CD4-positive, CD25-positive, alpha-beta regulatory T cell (primary cell): ENCODE measurements at regions not wholly inside any gene's neighbourhood (a gene's known extent, or its start where the extent isn't known, plus 50 kb on each side); places are given as distances from the start of the nearest gene placed in this dataset.

Experiments used
- ATAC-seq, 2 donors: fragments of 150-1000 bp; cut with Tn5 transposase; one replicate each; pipeline ENCODE4 v1.10.0; 2021; ENCODE audit warnings: low read depth in 2 of 2, moderate number of reproducible peaks in 2 of 2, moderate library complexity in 1 of 2
- DNase-seq, 3 donors: peaks; one replicate each; pipeline versions ENCODE4 v3.0.0 to v3.0.0-alpha.2; 2012 to 2022; ENCODE audit warnings: mixed read lengths in 1 of 3
- H3K27ac ChIP-seq: one replicate; pipeline ENCODE4 v1.7.0; 2013; ENCODE audit warnings: mild to moderate bottlenecking, low read length; ENCODE audit not compliant: insufficient read depth, poor library complexity, severe bottlenecking
- H3K27me3 ChIP-seq: one replicate; pipeline ENCODE4 v1.7.0; 2013; ENCODE audit warnings: low read length; ENCODE audit not compliant: control insufficient read depth, insufficient read depth
- H3K36me3 ChIP-seq: one replicate; pipeline ENCODE4 v1.7.0; 2013; ENCODE audit warnings: mild to moderate bottlenecking, low read length, moderate library complexity; ENCODE audit not compliant: control insufficient read depth, insufficient read depth
- H3K4me1 ChIP-seq: 2 replicates; pipeline ENCODE4 v1.7.0; 2013; ENCODE audit warnings: mild to moderate bottlenecking, low read length; ENCODE audit not compliant: insufficient read depth, control insufficient read depth, poor library complexity, severe bottlenecking
- H3K4me3 ChIP-seq: one replicate; pipeline ENCODE4 v1.7.0; 2013; ENCODE audit warnings: low read depth, mild to moderate bottlenecking, low read length, moderate library complexity
- H3K9me3 ChIP-seq, 2 experiments: 1 replicate in 1 of 2; 2 replicates in 1 of 2; pipeline ENCODE4 v1.7.0; 2013; ENCODE audit warnings: low read length in 2 of 2, mild to moderate bottlenecking in 1 of 2, moderate library complexity in 1 of 2; ENCODE audit not compliant: control insufficient read depth in 2 of 2
- H3K27ac Mint-ChIP-seq, 3 donors: one replicate each; pipeline ENCODE4 v1.8.0; 2020 to 2022; ENCODE audit warnings: mild to moderate bottlenecking in 3 of 3, mixed read lengths in 3 of 3, moderate library complexity in 2 of 3
- H3K27me3 Mint-ChIP-seq: one replicate; pipeline ENCODE4 v1.8.0; 2022; ENCODE audit warnings: mild to moderate bottlenecking, mixed read lengths
- H3K36me3 Mint-ChIP-seq: one replicate; pipeline ENCODE4 v1.8.0; 2020; ENCODE audit warnings: mixed read lengths
- H3K4me1 Mint-ChIP-seq, 4 donors: one replicate each; pipeline ENCODE4 v1.8.0; 2020 to 2022; ENCODE audit warnings: mixed read lengths in 4 of 4, mild to moderate bottlenecking in 1 of 4
- H3K4me3 Mint-ChIP-seq, 4 donors: one replicate each; pipeline ENCODE4 v1.8.0; 2020 to 2022; ENCODE audit warnings: mild to moderate bottlenecking in 4 of 4, mixed read lengths in 4 of 4, moderate library complexity in 3 of 4
- H3K9me3 Mint-ChIP-seq, 7 donors: one replicate each; pipeline ENCODE4 v1.8.0; 2020 to 2022; ENCODE audit warnings: mixed read lengths in 7 of 7, mild to moderate bottlenecking in 3 of 7, moderate library complexity in 2 of 7

GRCh38 chr10:83037653-83038052 lies 1101.7 kb upstream of the GHITM start:
- ATAC-seq (no peak), DNase-seq (no peak)
- no peak overlapping the region for H3K4me3 Mint-ChIP-seq
- Histone ChIP-seq H3K4me3 (no peak overlapping the region), H3K4me1 (no peaks in the 10 kb centered on the region), H3K36me3 (no peaks in the 10 kb centered on the region), H3K27ac (no peak overlapping the region), H3K9me3 (peaks cover 0 to 3% of the 10 kb centered on the region in 2 experiments), H3K27me3 (no peaks in the 10 kb centered on the region)
- no peaks in the 10 kb centered on the region for H3K27me3 Mint-ChIP-seq
- H3K4me1 Mint-ChIP-seq: no peaks in the 10 kb centered on the region
- no peaks in the 10 kb centered on the region for H3K36me3 Mint-ChIP-seq
- H3K9me3 Mint-ChIP-seq: peaks cover 0 to 7% (median 4%) of the 10 kb centered on the region in 7 donors
- no peak overlapping the region for H3K27ac Mint-ChIP-seq

- H3K27ac ChIP-seq: no peak overlapping the region
- peaks cover 0 to 7% (median 4%) of the 10 kb centered on the region in 7 donors for H3K9me3 Mint-ChIP-seq
- H3K4me3 ChIP-seq: no peak overlapping the region
- H3K4me1 ChIP-seq: no peaks in the 10 kb centered on the region
- peaks cover 0 to 3% of the 10 kb centered on the region in 2 experiments for H3K9me3 ChIP-seq
- H3K27me3 ChIP-seq: no peaks in the 10 kb centered on the region
- ATAC-seq (no peak), DNase-seq (no peak)
- no peak overlapping the region for H3K27ac Mint-ChIP-seq
- no peak overlapping the region for H3K4me3 Mint-ChIP-seq
- no peaks in the 10 kb centered on the region for H3K4me1 Mint-ChIP-seq
- H3K36me3 ChIP-seq: no peaks in the 10 kb centered on the region
- H3K27me3 Mint-ChIP-seq: no peaks in the 10 kb centered on the region
- no peaks in the 10 kb centered on the region for H3K36me3 Mint-ChIP-seq
Observed at GRCh38 chr10:83038631-83039030, 1100.7 kb upstream of the GHITM start.

GRCh38 chr10:83045731-83046130 lies 1093.6 kb upstream of the GHITM start:
- H3K36me3 ChIP-seq: no peaks in the 10 kb centered on the region
- H3K27ac ChIP-seq: no peak overlapping the region
- DNase-seq: no peak
- Mint-ChIP-seq H3K4me1 (no peaks in the 10 kb centered on the region), H3K4me3 (no peak overlapping the region), H3K9me3 (peaks cover 0 to 9% (median 3%) of the 10 kb centered on the region in 7 donors), H3K36me3 (no peaks in the 10 kb centered on the region), H3K27me3 (no peaks in the 10 kb centered on the region), H3K27ac (no peak overlapping the region)
- no peak for ATAC-seq
- H3K9me3 ChIP-seq: peaks cover 0 to 3% of the 10 kb centered on the region in 2 experiments
- no peaks in the 10 kb centered on the region for H3K27me3 ChIP-seq
- no peaks in the 10 kb centered on the region for H3K4me1 ChIP-seq
- no peak overlapping the region for H3K4me3 ChIP-seq

- Mint-ChIP-seq H3K27ac (no peak overlapping the region), H3K4me1 (no peaks in the 10 kb centered on the region), H3K4me3 (no peak overlapping the region), H3K9me3 (peaks cover 0 to 9% (median 3%) of the 10 kb centered on the region in 7 donors), H3K27me3 (no peaks in the 10 kb centered on the region), H3K36me3 (no peaks in the 10 kb centered on the region)
- Histone ChIP-seq H3K9me3 (peaks cover 0 to 3% of the 10 kb centered on the region in 2 experiments), H3K4me1 (no peaks in the 10 kb centered on the region), H3K36me3 (no peaks in the 10 kb centered on the region), H3K27ac (no peak overlapping the region), H3K4me3 (no peak overlapping the region), H3K27me3 (no peaks in the 10 kb centered on the region)
- ATAC-seq (no peak), DNase-seq (no peak)
Observed at GRCh38 chr10:83050815-83051214, 1088.5 kb upstream of the GHITM start.

- Mint-ChIP-seq H3K4me3 (no peak overlapping the region), H3K4me1 (no peaks in the 10 kb centered on the region), H3K36me3 (no peaks in the 10 kb centered on the region), H3K9me3 (peaks cover 0 to 10% (median 5%) of the 10 kb centered on the region in 7 donors), H3K27ac (no peak overlapping the region), H3K27me3 (no peaks in the 10 kb centered on the region)
- H3K4me3 ChIP-seq: no peak overlapping the region
- no peak for DNase-seq
- H3K9me3 ChIP-seq: peaks cover 0 to 5% of the 10 kb centered on the region in 2 experiments
- no peak for ATAC-seq
- H3K27me3 ChIP-seq: no peaks in the 10 kb centered on the region
- no peak overlapping the region for H3K27ac ChIP-seq
- no peaks in the 10 kb centered on the region for H3K36me3 ChIP-seq
- H3K4me1 ChIP-seq: no peaks in the 10 kb centered on the region
Observed at GRCh38 chr10:83062871-83063270, 1076.4 kb upstream of the GHITM start.

GRCh38 chr10:83073472-83073871 lies 1065.8 kb upstream of the GHITM start:
- Histone ChIP-seq H3K4me1 (no peaks in the 10 kb centered on the region), H3K27me3 (no peaks in the 10 kb centered on the region), H3K36me3 (no peaks in the 10 kb centered on the region), H3K27ac (no peak overlapping the region), H3K9me3 (peaks cover 0 to 4% of the 10 kb centered on the region in 2 experiments), H3K4me3 (no peak overlapping the region)
- Mint-ChIP-seq H3K4me3 (no peak overlapping the region), H3K36me3 (no peaks in the 10 kb centered on the region), H3K9me3 (peaks cover 0 to 14% (median 7%) of the 10 kb centered on the region in 7 donors), H3K4me1 (no peaks in the 10 kb centered on the region), H3K27ac (no peak overlapping the region), H3K27me3 (no peaks in the 10 kb centered on the region)
- DNase-seq (no peak), ATAC-seq (no peak)

GRCh38 chr10:83075016-83075814 lies 1064.1 kb upstream of the GHITM start:
- no peaks in the 10 kb centered on the region for H3K27me3 Mint-ChIP-seq
- H3K4me1 Mint-ChIP-seq: no peaks in the 10 kb centered on the region
- H3K9me3 ChIP-seq: peaks cover 2 to 4% of the 10 kb centered on the region in 2 experiments
- no peak overlapping the region for H3K27ac ChIP-seq
- no peaks in the 10 kb centered on the region for H3K36me3 Mint-ChIP-seq
- H3K36me3 ChIP-seq: no peaks in the 10 kb centered on the region
- H3K4me1 ChIP-seq: no peaks in the 10 kb centered on the region
- no peak overlapping the region for H3K4me3 Mint-ChIP-seq
- DNase-seq (no peak), ATAC-seq (no peak)
- H3K27ac Mint-ChIP-seq: no peak overlapping the region
- H3K9me3 Mint-ChIP-seq: peaks cover 0 to 14% (median 6%) of the 10 kb centered on the region in 7 donors
- no peaks in the 10 kb centered on the region for H3K27me3 ChIP-seq
- no peak overlapping the region for H3K4me3 ChIP-seq

GRCh38 chr10:83075815-83076355 lies 1063.4 kb upstream of the GHITM start:
- H3K27ac ChIP-seq: no peak overlapping the region
- no peak overlapping the region for H3K27ac Mint-ChIP-seq
- DNase-seq (no peak), ATAC-seq (no peak)
- H3K4me1 Mint-ChIP-seq: no peaks in the 10 kb centered on the region
- no peaks in the 10 kb centered on the region for H3K27me3 Mint-ChIP-seq
- no peak overlapping the region for H3K4me3 ChIP-seq
- H3K9me3 Mint-ChIP-seq: peaks cover 0 to 16% (median 6%) of the 10 kb centered on the region in 7 donors
- no peaks in the 10 kb centered on the region for H3K27me3 ChIP-seq
- H3K4me3 Mint-ChIP-seq: no peak overlapping the region
- peaks cover 2 to 9% of the 10 kb centered on the region in 2 experiments for H3K9me3 ChIP-seq
- no peaks in the 10 kb centered on the region for H3K4me1 ChIP-seq
- no peaks in the 10 kb centered on the region for H3K36me3 Mint-ChIP-seq
- H3K36me3 ChIP-seq: no peaks in the 10 kb centered on the region
